ENCODE measurements at regions not wholly inside any gene's neighbourhood (a gene's known extent, or its start where the extent isn't known, plus 50 kb on each side); places are given as distances from the start of the nearest gene placed in this dataset.

- CTCF ChIA-PET (ENCODE audit: partially characterized antibody) = interaction anchor here (0.7 kb wide), 1 partner anchor 21 kb away, joined by 3 read pairs; no protein-coding TSS in a partner anchor
- H3K14ac ChIP-seq (ENCODE audit: insufficient read length) = no peak overlapping the region
- no peak overlapping the region for H3K9ac ChIP-seq (replicated peaks in 1 of 4; ENCODE audit: extremely low read depth in 1 of 4, low read depth in 3 of 4, low read length in 3 of 4)
- H4K8ac ChIP-seq (ENCODE audit: extremely low read depth, insufficient read depth, low read length) = no peak overlapping the region
- H3K56ac ChIP-seq (replicated peaks; ENCODE audit: insufficient read length, low read depth, low read length) = no peak overlapping the region
- no peak overlapping the region for H4K91ac ChIP-seq (replicated peaks; ENCODE audit: insufficient read length, low read length)
- no peak overlapping the region for H2AK5ac ChIP-seq (ENCODE audit: low read depth, low read length)
- TF ChIP-seq EZH2 (IDR thresholded peaks at IDR 0.05; ENCODE audit: low read depth, low read length, severe bottlenecking) (no peak), NANOG (IDR thresholded peaks at IDR 0.05; ENCODE audit: insufficient read depth, low read depth, low read length, poor library complexity, severe bottlenecking) (no peak), CBX8 (IDR thresholded peaks at IDR 0.05; ENCODE audit: borderline replicate concordance, low read depth, low read length) (no peak), TAF1 (IDR thresholded peaks at IDR 0.05; ENCODE audit: low read depth, low read length) (no peak), POLR2AphosphoS5 (IDR thresholded peaks at IDR 0.05; ENCODE audit: low read depth, low read length) (no peak), TBP (IDR thresholded peaks at IDR 0.05; ENCODE audit: low read depth, low read length) (no peak), CEBPB (IDR thresholded peaks at IDR 0.05; ENCODE audit: low read depth, low read length) (no peak), RFX5 (IDR thresholded peaks at IDR 0.05; ENCODE audit: borderline replicate concordance, low read depth, low read length) (no peak), SIX5 (IDR thresholded peaks at IDR 0.05; ENCODE audit: low read depth, low read length) (no peak), BRCA1 (IDR thresholded peaks at IDR 0.05; ENCODE audit: low read depth, low read length) (no peak), KDM4A (IDR thresholded peaks at IDR 0.05; ENCODE audit: low read depth, low read length, severe bottlenecking) (no peak), KDM5A (IDR thresholded peaks at IDR 0.05; ENCODE audit: low read length) (no peak), HDAC2 (IDR thresholded peaks at IDR 0.05; ENCODE audit: borderline replicate concordance in 1 of 2, low read depth in 2 of 2, low read length in 2 of 2) (no peak), RXRA (IDR thresholded peaks at IDR 0.05; ENCODE audit: insufficient read depth, low read depth, low read length) (no peak)
- H3K27ac ChIP-seq (ENCODE audit: low read depth, low read length) = no peak overlapping the region
- H2BK120ac ChIP-seq (replicated peaks; ENCODE audit: low read depth, low read length) = no peak overlapping the region
- no peak overlapping the region for H3K4me2 ChIP-seq (ENCODE audit: insufficient read depth in 1 of 2, low read depth in 2 of 2, low read length in 2 of 2)
- no peak overlapping the region for H3K4me3 ChIP-seq (ENCODE audit: extremely low read depth in 1 of 4, insufficient read depth in 2 of 4, low read depth in 3 of 4, low read length in 4 of 4)
- no peak overlapping the region for H3K18ac ChIP-seq (ENCODE audit: extremely low read depth, low read length)
- no peaks in the 10 kb centered on the region for H3K23me2 ChIP-seq (ENCODE audit: low read depth, low read length)
- no peaks in the 10 kb centered on the region; a peak in 1 of 8 replicates for H3K36me3 ChIP-seq (ENCODE audit: control insufficient read depth in 2 of 4, insufficient read depth in 4 of 4, low read length in 3 of 4)
- POLR2A ChIA-PET (ENCODE audit: partially characterized antibody) = interaction anchor here (1.3 kb wide), 1 partner anchor 22 kb away, joined by 3 read pairs; no protein-coding TSS in a partner anchor
- H2BK15ac ChIP-seq (ENCODE audit: low read length) = no peak overlapping the region
- H3K79me1 ChIP-seq (ENCODE audit: low read depth, low read length) = no peaks in the 10 kb centered on the region
- no peaks in the 10 kb centered on the region for H4K20me1 ChIP-seq (replicated peaks in 1 of 2; ENCODE audit: control insufficient read depth in 1 of 2, insufficient read depth in 2 of 2, low read length in 2 of 2)
- H3K23ac ChIP-seq (ENCODE audit: insufficient read length) = no peak overlapping the region
- no peak overlapping the region for H2AFZ ChIP-seq (ENCODE audit: low read length)
- no peak overlapping the region for H4K5ac ChIP-seq (ENCODE audit: insufficient read length, low read depth, low read length)
- H3K4ac ChIP-seq (replicated peaks; ENCODE audit: insufficient read length, low read depth, low read length) = no peak overlapping the region
- H3K9me3 ChIP-seq (ENCODE audit: insufficient read depth in 2 of 2, low read depth in 1 of 2, low read length in 1 of 2) = no peaks in the 10 kb centered on the region
- H3K79me2 ChIP-seq (ENCODE audit: control insufficient read depth in 1 of 2, insufficient read depth in 2 of 2, low read length in 2 of 2) = no peaks in the 10 kb centered on the region
- no peak for DNase-seq (ENCODE audit: low read depth in 1 of 2, low spot score in 2 of 2)
- no peak for FAIRE-seq
- no peaks in the 10 kb centered on the region for H3K27me3 ChIP-seq (replicated peaks in 1 of 4; ENCODE audit: control insufficient read depth in 3 of 4, extremely low read depth in 1 of 4, insufficient read depth in 3 of 4, low read length in 3 of 4)
- H2BK12ac ChIP-seq (ENCODE audit: low read depth, low read length) = no peak overlapping the region
- H2BK20ac ChIP-seq (ENCODE audit: low read length) = no peak overlapping the region
- no peak overlapping the region for H2BK5ac ChIP-seq (ENCODE audit: low read depth, low read length)
- H3K4me1 ChIP-seq (replicated peaks in 1 of 4; ENCODE audit: control insufficient read depth in 3 of 4, insufficient read depth in 4 of 4, low read length in 3 of 4) = peaks cover 0 to 9% (median 3%) of the 10 kb centered on the region in 4 experiments; a peak in 3 of 7 replicates
Observed at GRCh38 chr2:59004621-59005020, 763.5 kb upstream of the FANCL start.
